IPS-NIHi7 (cell line): ENCODE measurements at regions not wholly inside any gene's neighbourhood (a gene's known extent, or its start where the extent isn't known, plus 50 kb on each side); places are given as distances from the start of the nearest gene placed in this dataset.

Experiments used
- DNase-seq: peaks from one replicate; pipeline ENCODE4 v3.0.0; 2012; ENCODE audit warnings: mixed read lengths; ENCODE audit errors: extremely low spot score

GRCh38 chr5:28190011-28190410, 1151.6 kb upstream of the CDH9 start:
- no peak for DNase-seq

GRCh38 chr5:28174691-28175090, 1136.3 kb upstream of the CDH9 start:
- no peak for DNase-seq

DNA sequence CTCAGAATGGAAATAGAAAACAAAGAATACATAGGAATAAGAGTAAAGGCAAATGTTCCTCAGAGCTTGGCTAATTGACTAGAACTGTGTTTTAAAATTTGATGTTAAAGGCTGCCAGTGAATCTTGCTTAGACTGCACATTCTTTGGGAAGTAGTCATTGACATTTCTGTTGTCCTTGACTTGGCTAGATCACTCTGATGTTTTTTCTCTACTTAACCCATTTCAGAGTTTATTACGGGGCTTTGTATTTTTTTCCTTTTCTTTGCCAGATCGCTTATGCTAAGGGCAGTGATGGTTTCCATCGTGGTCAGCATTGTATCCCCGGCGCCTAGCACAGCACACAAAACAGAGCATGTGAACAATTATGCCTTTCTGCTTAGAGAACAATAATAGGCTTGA, 1126.7 kb upstream of the CDH9 start:
- no peak for DNase-seq

DNA sequence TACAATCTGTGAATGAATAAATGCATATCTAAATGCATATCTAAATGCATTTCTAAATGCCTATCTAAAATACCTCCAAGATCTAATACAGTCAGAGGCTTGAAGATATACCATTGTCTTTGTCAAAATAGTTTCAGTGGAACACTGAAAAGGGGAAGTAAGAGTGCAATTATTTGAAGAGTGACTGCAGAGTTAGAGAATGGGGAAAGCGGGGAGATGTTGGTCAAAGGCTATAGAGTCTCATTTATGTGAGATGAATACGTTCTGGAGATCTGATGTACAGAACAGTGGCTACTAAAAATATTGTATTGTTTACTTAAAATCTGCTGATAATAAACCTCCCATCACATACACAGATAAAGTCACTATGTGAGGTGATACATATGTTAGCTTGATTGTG, 1126.2 kb upstream of the CDH9 start:
- DNase-seq: no peak

DNA sequence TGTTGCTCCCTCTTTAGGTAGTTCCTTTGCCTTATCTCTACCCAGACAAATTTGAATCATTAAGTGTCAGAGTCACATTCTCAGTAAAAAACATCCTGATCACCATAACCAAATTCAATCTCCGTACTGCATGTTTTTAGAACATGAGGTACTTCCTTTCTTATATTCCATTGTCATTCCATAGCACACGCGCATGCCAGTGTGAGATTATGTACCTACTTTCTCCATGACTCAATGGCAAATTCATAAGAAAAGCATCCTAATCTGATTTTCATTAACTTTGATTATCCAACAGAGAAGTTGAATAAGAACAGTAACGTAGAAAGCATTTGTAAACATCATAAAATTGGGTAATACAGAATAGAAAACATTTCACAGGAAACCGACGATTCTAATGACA, 1118.6 kb upstream of the CDH9 start:
- DNase-seq: no peak

DNA sequence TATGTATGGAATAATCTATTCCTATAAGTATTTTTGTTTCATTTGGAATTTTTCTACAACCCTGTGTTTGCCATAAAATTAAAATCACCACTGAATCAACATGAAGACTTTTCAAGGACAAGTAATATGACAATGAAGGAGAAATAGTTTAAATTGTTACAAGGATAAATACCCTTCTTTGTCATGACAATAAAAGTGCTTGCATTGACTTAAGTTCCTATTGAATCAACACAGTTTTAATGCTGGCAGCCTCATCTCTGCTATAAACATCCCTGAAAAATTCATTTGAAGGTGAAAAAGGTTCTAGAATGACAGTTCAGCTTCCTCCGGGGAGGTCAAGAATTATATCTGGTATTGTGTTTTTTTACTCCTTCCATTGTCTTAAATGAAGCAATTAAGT, 1105.1 kb upstream of the CDH9 start:
- DNase-seq: no peak

DNA sequence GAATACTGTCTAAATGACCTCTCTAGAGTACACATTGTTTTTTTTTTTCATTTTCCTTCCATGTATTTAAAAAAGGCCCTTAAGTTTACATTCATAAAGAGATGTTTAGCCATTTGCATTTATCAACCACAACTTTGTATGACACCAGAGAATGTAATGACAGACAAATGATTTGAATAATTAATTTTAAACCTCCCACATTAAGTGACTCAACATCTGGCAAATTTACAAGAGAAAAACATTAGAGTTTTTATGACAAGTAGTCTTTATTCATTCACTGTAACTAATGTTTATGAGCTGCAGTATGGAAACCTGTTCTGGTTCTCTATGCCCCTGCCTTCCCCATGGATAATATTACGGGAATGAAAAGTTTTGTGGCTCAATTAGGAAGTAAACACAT, 1093.8 kb upstream of the CDH9 start:
- DNase-seq: no peak

GRCh38 chr5:28117691-28118090, 1079.3 kb upstream of the CDH9 start:
- DNase-seq: no peak

DNA sequence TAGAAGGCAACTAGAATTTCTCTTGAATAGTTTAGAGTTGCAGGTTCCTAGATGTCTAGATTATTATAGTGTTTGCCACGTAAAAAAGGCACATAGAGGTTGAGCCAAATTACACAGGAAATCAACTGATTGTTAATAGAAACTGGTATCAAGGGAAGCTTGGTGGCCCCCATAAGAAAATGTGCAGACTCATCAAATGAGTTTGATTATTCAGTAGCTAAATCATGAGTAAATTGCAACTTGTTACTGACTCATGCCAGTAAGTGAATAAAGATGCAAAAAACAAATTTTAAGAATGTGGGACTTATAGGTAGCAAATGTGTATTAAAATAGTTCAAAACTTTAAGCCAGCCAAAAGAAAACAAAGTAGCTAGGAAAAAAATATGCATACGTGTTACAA, 1078.9 kb upstream of the CDH9 start:
- DNase-seq: no peak

DNA sequence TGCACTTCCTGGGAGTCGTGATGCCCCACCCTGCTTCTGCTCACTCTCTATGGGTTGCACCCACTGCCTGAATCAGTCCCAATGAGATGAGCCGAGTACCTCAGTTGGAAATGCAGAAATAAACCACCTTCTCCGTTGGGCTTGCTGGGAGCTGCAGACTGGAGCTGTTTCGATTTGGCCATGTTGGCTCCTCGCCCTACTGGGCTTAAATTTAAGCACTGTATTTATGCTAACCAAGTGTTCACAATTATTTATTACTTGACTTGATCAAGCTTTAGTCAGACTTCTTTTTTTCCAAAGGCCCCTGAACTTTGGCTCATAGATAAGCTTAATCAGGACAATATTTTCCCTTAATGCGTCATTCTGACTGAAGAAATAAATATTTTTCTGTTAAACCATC, 1072.4 kb upstream of the CDH9 start:
- no peak for DNase-seq

DNA sequence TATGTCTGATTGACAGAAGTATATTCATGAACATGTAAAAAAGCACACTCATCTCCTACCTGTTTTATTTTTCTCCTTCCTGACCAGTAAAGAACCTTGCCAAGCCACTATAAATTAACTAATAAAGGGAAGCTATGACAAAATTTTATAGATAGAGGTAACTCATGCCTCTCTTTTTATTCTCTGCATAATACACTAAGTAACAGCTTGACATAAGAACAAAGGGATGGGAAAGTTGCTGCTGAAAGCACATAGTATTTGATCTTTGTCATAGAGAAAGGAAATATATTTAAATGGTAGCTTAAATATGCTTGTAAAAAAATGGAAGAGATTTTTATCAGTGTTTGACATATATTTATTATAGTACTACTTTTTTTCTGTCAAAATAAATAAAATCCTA, 1065.7 kb upstream of the CDH9 start:
- DNase-seq: no peak

GRCh38 chr5:28084069-28084468, 1045.7 kb upstream of the CDH9 start:
- no peak for DNase-seq

- no peak for DNase-seq
These were observed 1044.2 kb upstream of the CDH9 start for GRCh38 chr5:28082610-28083009.

DNA sequence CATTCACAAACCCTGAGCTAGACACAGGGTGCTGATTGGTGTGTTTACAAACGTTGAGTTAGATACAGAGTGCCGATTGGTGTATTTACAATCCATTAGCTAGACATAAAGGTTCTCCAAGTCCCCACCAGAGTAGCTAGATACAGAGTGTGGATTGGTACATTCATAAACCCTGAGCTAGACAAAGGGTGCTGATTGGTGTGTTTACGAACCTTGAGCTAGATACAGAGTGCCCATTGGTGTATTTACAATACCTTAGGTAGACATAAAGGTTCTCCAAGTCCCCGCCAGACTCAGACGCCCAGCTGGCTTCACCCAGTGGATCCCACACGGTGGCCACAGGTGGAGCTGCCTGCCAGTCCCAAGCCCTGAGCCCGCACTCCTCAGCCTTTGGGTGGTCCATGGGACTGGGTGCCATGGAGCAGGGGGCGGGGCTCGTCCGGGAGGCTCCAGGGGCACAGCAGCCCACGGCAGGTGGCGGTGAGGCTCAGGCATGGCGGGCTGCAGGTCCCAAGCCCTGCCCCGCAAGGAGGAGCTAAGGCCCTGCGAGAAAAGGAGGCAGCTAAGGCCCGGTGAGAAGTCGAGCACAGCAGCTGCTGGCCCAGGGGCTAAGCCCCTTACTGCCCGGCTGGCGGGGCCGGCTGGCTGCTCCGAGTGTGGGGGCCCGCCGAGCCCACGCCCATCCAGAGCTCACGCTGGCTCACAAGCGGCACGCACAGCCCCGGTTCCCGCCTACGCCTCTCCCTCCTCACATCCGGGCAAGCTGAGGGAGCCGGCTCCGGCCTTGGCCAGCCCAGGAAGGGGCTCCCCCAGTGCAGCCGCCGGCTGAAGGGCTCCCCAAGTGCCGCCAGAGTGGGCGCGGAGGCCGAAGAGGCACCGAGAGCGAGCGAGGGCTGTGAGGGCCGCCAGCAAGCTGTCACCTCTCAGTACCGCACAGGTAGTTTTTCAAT, 1039.2 kb upstream of the CDH9 start:
- DNase-seq: no peak

- no peak for DNase-seq
These were observed 1028.5 kb upstream of the CDH9 start for GRCh38 chr5:28066856-28067255.

DNA sequence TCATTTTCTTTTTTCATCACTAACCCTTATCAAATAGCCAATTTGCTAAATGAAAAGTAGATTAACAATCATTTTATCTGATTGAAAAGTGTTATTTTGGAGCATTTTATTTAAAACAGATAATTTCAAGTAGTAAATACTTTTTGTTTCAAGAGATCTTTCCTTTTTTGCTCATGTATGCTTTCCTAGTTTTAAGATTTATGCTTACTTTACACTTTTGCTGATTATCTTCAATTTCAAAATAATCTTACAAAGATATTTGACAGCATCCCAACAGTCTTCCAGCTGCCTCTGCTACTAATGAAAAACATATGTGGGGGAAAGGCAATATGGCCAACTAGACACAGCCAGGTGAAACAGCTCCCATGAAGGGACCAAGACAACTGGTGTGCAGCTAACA, 1027.3 kb upstream of the CDH9 start:
- no peak for DNase-seq

- no peak for DNase-seq
These were observed 1008.2 kb upstream of the CDH9 start for GRCh38 chr5:28046596-28046995.

DNA sequence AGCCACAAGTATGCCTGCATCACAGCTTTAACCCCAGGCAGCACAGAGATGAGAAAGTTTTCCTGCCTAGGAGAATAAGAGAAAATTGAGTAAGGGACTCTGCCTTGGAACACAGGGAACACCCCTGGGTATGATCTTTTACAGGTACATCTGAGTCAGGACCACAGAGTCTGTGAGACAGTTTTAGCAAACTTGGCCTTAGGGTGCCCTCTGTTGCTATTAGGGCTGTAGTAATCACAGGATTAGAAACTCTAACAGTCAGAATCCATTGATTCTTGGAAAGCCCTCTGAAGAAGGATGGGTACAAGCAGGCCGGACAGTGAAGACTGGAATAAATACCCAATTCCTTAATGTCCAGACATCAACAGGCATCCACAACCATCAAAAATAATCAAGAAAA, 989.5 kb upstream of the CDH9 start:
- no peak for DNase-seq

GRCh38 chr5:28017178-28017577, 978.8 kb upstream of the CDH9 start:
- no peak for DNase-seq

- DNase-seq: no peak
These were observed 976.4 kb upstream of the CDH9 start for GRCh38 chr5:28014779-28015178.

- DNase-seq: no peak
These were observed 974.2 kb upstream of the CDH9 start for GRCh38 chr5:28012538-28012937.

DNA sequence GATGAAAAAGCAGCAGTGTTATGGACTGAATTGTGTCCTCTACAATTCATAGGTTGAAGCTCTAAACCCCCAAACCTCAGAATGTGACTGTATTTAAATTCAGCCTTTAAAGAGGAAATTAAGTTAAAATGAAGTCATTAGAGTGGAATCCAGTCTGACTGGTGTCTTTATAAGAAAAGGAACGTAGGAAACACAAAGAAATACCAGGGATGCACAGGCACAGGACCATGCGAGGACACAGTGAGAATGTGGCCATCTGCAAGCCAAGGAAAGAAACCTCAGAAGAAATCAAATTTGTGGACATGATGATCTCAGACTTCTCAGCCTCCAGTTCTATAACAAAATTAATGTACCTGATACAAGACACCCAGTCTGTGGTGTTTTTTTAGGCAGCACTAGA, 971.2 kb upstream of the CDH9 start:
- DNase-seq: no peak

DNA sequence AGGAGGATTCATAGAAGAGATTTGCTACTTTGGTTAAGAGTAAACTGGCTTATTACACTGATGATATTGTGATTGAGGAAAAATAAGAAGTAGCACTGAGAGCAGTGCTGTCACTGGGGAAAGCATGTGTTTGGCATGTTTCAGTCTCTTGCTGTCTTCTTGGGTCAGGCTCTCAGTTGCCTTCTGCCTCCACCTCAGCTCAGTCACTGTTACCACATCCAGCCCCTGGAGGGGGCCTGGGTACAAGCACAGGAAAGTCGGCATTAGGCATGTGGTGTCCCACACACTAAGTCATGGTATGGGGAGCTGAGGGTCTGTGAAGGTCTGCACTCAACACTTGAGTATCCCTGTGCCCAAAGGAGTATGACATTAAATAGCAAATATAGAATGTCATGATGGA, 958.3 kb upstream of the CDH9 start:
- no peak for DNase-seq

GRCh38 chr5:27995867-27996266, 957.5 kb upstream of the CDH9 start:
- DNase-seq: no peak
